ENCODE measurements at regions not wholly inside any gene's neighbourhood (a gene's known extent, or its start where the extent isn't known, plus 50 kb on each side); places are given as distances from the start of the nearest gene placed in this dataset.
"Not testable (repeated sequence)": the region's sequence is repeated elsewhere in the genome, so short reads cannot be mapped to it uniquely, and the experiment has no call there.

DNA sequence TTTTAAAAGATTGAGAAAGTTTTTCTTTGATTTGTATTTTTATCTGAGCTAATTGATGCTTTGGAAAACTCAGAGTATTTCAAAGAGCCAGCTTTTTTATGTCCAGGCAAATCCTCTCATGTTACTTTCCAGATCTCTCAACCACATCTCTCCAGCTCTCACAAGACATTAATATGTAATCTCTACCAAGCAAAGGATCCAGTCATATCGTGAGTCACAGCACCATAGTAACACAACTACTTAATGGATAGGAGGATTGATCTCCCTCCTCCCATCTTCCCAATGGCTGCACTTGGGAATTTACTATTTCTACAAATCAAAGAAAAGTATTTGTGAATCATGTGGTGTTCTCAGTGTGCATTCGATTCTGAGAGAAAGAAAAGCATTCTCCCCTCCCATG is 63.3 kb downstream of the POU4F1 start:
- DNase-seq = no peak

DNA sequence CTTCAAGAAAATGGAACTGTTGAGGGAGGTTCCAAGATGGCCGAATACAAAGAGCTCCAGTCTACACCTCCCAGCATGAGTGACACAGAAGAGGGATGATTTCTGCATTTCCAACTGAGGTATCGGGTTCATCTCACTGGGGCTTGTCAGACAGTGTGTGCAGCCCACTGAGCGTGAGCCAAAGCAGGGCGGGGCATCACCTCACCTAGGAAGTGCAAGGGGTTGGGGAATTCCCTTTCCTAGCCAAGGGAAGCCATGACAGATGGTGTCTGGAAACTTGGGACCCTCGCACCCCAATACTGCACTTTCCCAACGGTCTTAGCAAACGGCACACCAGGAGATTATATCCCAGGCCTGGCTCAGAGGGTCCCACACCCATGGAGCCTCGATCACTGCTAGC is 77.3 kb downstream of the POU4F1 start:
- DNase-seq = not testable (repeated sequence)

GRCh38 chr13:78524936-78525335 is 78.4 kb downstream of the POU4F1 start:
- no peak for DNase-seq

DNA sequence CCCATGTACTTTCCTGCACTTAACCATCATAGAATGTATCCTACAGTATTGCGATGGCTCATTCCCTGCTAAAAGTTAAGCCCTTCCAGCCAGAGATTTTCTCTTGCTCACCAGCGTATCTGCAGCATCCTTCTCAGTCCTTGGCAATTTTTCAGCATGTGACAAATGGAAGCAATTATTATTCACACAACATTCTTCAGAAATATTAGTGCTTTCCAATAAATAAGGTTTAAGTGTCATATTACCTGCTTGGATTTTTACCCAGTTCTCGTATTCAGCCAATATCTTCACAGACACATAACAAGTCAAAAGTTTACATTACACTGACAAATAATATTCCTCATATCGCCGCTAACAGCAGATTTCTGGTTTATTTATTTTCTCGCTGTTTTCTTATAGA is 82.3 kb downstream of the POU4F1 start:
- DNase-seq = no peak

GRCh38 chr13:78520425-78520824 is 82.9 kb downstream of the POU4F1 start:
- no peak for DNase-seq

DNA sequence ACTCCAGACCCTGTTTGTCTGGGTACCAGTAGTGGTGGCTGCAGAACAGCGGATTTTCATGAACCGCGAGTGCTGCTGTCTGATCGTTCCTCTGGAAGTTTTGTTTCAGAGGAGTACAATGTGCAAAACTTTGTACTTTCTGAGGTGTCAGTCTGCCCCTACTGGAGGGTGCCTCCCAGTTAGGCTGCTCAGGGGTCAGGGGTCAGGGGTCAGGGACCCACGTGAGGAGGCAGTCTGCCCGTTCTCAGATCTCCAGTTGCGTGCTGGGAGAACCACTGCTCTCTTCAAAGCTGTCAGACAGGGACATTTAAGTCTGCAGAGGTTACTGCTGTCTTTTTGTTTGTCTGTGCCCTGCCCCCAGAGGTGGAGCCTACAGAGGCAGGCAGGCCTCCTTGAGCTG is 84.9 kb downstream of the POU4F1 start:
- not testable (repeated sequence) for DNase-seq

DNA sequence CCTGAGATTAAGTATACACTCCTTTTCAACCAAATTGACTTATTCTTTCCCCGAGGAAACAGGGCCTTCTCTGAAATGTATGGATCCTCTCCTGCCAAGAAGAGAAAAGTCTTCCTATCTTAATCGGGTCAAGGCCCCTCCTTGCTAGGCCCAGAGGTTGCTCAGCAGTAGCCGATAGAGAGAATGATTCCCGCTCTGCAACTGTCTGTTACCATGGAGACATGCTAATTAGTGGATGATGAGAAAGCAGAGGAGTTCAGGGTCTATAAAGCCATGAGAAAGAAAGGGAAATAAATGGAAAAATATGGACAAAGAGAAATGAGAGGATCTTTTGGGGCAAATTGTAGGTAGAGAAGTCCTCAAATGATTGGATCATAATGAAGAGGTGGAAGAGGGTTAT is 103.5 kb downstream of the POU4F1 start:
- no peak for DNase-seq

GRCh38 chr13:78497702-78498355 is 105.5 kb downstream of the POU4F1 start:
- no peak for DNase-seq

GRCh38 chr13:78491978-78492377 is 111.4 kb downstream of the POU4F1 start:
- no peak for DNase-seq

- not testable (repeated sequence) for DNase-seq
Observed at GRCh38 chr13:78490225-78490624, 113.1 kb downstream of the POU4F1 start.

DNA sequence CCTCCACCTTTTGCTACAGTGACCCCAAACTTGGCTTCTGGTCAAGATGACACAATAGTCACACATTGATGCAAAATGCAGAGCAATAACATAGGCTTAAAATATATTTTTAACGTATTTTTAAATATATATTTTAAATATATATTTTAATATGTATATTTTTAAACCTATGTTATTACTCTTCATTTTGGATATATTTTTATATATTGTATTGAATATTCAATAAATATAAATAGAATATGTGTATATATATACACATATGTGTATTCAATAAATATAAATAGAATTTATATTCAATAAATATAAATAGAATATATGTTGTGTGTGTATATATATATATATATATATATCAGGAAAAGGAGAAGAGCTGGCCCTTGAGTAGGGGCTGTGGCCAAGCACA is 115.6 kb downstream of the POU4F1 start:
- DNase-seq = no peak

DNA sequence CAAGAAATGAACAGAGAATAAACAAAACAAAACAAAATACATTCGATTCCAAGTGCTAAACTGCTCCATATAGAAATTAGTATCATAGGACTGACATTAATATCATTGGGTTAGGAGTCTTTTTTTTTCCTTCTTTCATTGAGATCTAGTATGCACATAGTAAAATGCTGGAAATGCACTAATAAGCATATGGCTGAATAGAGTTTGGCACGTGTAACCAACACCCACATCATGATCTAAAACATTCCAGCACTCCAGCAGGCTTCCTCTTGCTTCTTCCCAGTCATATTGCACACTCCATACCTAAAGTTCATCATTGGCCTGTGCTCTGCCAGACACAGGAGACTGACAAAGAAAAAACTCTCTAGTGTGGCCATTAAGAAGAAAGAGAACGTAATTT is 117.5 kb downstream of the POU4F1 start:
- DNase-seq = no peak

DNA sequence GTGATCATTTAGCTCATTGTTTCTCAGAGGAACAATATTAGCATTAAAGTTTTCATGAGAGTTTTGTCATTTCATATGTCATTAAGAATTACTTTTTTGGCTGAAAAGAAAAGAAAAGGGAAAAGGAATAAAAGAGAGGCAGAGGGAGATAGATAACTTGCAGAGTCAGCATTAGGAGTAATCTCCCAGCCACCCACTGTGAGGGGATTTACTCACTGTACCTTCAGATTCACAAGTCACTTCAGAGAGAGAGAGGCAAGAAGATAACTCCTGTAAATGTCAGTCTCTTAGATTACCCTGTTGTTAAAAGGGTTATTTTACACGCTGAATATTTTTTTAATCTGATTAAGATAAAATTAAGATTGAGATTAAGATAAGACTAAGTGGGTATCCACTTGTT is 125.2 kb downstream of the POU4F1 start:
- DNase-seq = no peak

DNA sequence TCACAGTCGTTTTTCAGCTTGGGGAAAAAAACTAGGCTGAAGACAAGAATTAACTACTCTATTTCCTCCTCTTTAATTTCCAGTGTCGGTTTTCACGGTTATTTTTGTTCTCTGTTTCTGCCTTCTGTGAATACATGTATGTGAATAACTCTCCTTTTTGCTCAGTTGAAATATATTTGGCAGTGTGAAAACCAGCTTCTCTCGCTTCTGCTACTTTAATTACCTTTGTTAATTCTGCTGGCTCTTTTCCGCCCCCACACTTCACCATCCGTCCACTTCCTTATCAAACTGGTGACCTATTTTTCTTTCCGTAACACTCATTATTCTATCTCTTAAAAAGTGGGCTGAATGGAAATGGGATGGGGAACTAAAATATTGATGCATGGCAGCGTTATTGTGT is 126.4 kb downstream of the POU4F1 start:
- DNase-seq = no peak

- no peak for DNase-seq
Observed at GRCh38 chr13:78468621-78469020, 134.7 kb downstream of the POU4F1 start.

- DNase-seq = no peak
Observed at GRCh38 chr13:78465250-78465649, 138.1 kb downstream of the POU4F1 start.

GRCh38 chr13:78460176-78460575 is 143.2 kb downstream of the POU4F1 start:
- DNase-seq = no peak

- no peak for DNase-seq
Observed at GRCh38 chr13:78443839-78444238, 159.5 kb downstream of the POU4F1 start.

DNA sequence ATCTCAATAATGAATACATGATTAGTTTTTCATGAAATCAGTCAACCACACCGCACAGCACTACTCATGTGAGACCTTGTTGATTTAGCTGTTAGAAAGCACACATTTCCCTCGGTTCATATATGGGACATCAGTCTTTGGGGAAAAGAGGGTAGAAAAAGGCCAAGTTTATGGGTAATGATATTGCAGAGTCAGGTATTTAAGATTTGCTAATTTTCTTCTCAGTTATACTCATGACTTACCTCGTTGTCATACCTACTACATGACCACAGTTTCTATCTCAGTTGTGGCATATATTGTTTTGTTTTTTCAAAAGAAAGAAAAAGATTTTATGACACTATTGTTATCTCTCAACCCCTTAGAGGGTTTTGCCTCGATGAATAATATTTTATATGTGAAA is 165.6 kb downstream of the POU4F1 start:
- DNase-seq = no peak

DNA sequence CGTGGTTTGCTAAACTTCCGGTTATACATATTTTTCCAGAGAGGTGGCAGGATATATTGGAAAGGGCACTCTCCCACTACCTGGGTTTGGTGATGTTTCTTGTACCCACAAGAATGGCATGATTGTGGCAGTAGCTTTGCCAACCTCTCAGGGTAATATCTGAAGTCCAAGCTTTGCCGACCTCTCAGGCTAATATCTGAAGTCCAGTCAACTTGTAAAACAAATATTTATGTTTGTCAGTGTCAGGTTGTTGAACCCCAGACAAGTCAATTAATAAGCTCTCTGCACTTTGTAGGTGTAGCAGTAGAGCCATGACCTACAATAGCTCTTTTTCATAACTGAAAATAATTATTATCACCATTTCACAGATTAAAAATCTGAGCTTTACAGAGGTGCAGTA is 167.0 kb downstream of the POU4F1 start:
- DNase-seq = no peak

DNA sequence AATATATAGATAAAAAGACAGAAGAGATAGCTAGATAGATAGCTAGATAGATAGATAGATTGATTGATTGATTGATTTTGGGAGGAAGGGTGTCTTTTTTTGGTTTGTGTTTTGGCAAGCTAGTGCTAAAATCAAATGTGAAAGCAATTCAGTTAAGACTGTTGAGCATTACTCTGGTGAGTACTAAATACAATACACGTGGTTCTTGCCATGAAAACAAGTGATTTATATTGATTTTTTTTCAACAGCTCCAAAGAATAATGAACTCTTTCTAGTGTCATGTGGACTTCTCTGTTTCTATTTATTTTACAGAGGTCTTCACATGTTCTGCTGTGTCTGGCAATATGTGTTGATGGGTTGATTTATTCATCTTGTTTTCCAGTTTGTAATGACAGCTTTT is 172.0 kb downstream of the POU4F1 start:
- DNase-seq = no peak

- DNase-seq = no peak
Observed at GRCh38 chr13:78430811-78431210, 172.5 kb downstream of the POU4F1 start.

GRCh38 chr13:78430166-78430791 is 173.1 kb downstream of the POU4F1 start:
- DNase-seq = no peak

DNA sequence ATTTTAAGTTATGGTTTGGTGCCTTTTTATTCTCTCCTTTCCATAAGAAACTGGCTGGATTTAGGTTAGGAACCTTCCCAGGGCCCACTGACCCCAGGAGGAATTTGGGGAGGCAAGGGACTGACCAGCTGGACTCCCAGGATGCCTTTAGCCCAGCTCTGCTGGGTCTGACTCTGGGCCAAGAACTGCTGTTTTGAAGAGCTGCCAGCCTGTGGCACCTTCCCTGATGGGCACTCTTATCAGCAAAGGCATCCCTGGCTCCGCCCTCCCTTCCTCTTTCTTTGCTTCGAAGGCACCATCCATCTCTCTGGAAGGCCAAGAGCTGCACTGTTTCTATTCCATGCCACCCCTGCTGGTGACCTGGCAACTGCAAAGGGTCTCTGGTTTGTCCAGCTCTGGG is 174.7 kb downstream of the POU4F1 start:
- DNase-seq = no peak

- DNase-seq = no peak
Observed at GRCh38 chr13:78426183-78426582, 177.2 kb downstream of the POU4F1 start.
